Urothelium cell line (cell line): ENCODE measurements at regions not wholly inside any gene's neighbourhood (a gene's known extent, or its start where the extent isn't known, plus 50 kb on each side); places are given as distances from the start of the nearest gene placed in this dataset.
"Not testable (repeated sequence)": the region's sequence is repeated elsewhere in the genome, so short reads cannot be mapped to it uniquely, and the experiment has no call there.

Experiments
- DNase-seq: peaks from one replicate; pipeline ENCODE4 v3.0.0; 2011; ENCODE audit warnings: low spot score, mixed read lengths
- FAIRE-seq: peaks from 2 replicates; lab custom pipeline; 2011; peaks lifted over from hg19 to GRCh38; lab: Jason Lieb, UNC

DNA sequence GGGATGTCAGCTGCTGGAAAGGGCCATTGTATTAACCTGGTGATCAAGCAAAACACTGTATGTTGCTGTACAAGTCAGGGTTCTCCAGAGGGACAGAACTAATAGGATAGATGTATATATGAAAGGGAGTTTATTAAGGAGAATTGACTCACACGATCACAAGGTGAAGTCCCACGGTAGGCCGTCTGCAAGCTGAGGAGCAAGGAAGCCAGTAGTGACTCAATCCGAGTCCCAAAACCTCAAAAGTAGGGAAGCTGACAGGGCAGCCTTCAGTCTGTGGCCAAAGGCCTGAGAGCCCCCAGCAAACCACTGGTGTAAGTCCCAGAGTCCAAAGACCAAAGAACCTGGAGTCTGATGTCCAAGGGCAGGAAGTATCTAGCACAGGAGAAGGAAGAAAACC lies 116.0 kb upstream of the DAP start:
- FAIRE-seq, DNase-seq: not testable (repeated sequence)

DNA sequence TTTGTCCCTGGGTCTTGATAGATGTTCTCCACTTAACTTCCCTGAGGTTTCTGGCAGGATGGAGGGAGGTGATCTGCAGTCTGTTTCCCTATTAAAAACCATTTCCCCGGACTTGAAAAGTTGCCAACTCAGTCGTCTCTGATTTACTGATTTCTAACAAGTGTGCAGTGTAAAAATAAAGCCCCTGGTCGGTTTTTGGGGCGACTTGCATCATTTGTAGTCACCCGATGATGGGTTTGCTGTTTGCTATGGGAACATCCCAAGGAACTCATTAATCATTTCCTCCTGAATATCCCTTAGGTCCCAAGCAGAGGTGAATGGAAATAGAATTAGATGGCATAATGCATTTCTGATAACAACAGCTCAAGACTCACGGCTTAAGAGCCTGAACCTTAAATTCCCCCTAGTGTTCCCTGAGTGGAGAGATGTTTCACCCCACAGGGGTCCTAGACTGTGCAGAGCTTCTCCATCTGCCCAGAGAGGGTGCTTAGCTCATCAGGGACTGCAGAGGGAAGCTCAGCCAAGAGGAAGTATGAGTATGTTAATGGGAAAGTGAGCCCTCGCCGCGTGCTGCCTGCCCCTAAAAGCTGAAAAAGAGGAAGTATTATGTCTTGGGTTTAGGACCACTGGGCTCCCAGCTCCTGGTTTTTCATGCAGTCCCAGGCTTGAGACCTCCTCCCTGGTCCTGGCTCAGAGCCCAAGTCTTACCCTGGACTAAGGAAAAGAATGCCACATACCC lies 115.1 kb upstream of the DAP start:
- DNase-seq: no peak
- no peak for FAIRE-seq

DNA sequence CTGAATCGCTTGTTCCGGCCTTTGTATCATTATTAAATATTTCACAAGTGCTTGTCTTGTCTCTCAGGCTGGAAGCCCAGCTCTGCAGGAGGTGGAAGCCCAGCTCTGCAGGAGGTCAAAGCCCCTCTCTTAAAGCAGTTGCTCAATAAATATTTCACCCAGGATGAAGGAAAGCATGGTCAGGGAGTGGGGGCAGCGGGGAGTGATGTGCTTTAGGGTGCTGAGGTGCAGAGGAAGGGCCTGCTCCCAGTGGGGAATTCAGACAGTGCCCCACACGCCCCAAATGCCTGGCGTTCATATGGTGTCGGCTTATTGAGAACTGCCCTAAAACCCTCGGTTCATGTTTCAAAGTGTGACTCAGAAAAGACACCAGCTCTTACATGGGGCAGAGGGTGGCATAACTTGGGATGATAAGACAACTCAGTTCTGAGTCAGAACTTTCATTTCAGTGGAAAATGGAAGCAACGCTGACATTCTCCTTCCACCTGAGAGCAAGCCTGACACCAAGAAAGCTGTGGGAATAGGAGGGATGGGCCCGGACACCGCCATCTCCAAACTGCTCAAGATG lies 114.3 kb upstream of the DAP start:
- FAIRE-seq (peak; percentile 82), DNase-seq (peak; percentile 58)

DNA sequence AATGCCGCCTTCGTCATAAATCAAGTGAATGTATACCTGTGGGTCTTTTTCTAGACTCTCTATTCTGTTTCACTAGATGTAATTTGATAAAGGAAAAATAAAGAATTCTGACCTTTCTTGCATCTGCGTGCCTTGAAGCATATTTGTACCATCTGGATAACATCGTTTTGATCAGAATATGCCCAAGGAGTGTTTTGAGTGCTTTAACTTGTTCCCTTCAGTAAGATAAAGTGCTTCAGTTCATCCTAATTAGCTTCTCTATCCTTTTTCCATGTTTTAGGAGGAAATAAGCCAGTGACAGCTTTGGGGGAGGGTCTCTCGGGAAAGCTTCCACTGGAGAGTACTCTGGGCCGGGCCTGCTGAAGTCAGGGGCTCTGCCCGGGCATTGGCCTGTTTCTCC lies 113.5 kb upstream of the DAP start:
- no peak for FAIRE-seq
- no peak for DNase-seq

DNA sequence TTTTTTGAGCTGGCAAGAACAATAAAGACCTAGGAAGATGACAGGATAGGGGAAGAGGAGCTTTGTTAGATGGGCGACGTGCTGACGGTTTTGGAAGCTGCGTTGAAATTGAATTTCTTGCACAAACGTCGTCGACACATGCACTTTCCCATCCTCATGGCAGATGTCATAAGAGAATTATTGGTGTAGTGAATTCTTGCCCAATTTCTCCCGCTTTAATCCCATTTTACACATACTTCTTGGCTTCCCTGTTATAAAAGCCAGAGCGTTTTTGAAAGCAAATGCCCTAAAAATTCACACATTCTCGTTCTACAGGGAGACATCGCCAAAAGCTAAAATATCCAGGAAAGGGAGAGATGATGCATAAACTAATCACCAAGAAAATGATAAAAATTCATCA lies 109.8 kb upstream of the DAP start:
- DNase-seq (no peak), FAIRE-seq (no peak)

DNA sequence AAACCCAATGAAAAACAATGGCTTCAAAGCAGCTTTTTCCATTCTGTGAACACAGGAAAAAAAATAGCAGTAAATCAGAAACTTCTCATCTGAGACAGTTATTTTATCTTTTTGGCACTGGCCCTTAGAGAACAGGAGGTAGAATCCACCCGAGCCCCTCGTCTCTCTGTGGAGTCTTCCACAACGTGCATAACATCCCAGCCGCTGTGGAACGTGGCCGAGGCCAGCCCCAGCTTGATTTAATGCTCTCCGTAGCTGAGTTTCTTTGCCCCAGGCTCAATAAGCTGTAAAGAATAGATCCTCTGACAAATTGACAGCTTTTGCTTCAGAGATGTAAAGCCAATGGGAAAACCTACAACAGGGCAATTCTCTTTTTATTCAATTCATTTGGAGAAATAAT lies 107.9 kb upstream of the DAP start:
- DNase-seq (no peak), FAIRE-seq (no peak)

DNA sequence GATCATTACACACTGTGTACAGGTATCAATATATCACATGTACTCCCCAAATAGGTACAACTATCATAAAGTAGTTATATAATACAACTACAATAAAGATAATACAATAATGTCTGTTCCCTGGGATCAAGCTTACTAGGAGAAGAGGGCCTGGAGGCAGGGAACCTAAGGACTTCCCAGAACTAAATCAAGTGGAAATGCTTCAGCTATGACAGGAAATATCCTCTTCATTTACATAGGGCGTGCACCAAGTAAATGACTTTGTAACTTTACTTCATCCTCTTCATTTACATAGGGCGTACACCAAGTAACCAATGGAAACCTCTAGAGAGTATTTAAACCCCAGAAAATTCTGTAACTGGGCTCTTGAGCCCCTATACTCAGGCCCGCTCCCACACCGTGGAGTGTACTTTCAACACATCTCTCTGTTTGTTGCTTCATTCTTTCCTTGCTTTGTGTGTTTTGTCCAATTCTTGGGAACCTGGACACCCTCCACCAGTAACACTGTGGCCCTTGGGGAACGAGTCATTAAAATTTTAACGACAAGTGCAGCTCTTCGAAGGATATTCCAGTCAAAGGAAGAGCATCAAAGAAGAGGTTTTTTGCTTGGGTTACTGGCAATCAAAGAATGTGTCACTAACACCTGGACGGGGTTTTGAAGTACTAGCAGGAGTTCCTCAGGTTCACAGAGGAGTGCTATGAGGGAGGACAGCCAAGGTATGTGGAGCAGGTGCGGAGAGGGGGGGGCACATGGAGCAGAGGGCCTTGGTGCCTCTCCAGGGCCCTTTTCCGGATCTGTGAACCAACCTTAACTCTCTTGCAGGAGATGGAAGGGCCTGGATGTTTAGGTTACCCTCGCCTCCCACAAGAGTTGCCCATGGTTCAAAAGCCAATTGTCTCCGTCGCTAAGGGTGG lies 106.6 kb upstream of the DAP start:
- no peak for FAIRE-seq
- DNase-seq: no peak

DNA sequence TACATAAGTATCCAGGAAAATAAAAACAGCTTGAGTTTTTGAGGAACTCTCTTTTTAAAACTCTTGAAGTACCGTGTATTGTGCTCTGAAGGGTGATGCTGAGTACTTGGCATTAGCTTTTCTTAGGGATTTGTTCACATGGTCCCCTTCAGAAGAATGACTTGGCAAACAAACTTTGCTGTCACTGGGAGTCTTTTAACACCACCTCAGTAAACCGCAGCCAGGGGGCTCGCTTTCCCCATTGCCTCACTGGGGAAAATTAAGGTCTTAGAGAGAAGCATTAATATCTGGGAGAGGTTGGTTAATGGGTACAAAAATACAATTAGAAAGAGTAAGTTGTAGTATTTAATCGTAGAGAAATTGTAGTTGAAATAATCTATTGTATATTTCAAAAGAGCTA lies 105.9 kb upstream of the DAP start:
- DNase-seq: no peak

DNA sequence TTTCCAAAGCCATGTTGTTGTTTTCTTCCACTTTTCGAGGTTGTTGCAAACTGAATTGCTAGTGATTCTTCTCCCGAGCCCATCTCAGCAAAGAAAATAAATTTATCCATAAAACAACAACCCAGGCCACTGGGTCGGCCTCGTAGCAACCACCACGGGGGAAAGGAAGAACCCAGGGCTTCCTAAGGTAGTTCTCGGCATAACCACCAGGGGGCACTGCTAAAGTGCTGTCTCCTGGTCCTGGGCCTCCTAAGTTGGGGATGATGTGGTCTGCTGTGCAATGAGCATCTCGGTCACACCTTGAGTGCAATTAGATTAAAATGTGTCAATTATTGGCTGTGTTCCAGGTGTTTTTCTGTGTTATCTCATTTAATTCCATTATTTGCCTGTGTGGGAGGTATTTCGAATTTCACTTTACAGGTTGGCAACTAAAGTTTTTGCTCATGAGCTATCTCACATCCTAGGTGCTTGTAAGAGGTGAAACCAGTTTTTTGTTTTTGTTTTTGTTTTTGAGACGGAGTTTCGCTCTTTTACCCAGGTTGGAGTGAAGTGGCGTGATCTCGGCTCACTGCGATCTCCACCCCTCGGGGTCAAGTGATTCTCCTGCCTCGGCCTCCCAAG lies 102.8 kb upstream of the DAP start:
- FAIRE-seq: no peak
- DNase-seq: peak; percentile 74

More for the DNA sequence above, 105.9 kb upstream of the DAP start:
- no peak for FAIRE-seq

DNA sequence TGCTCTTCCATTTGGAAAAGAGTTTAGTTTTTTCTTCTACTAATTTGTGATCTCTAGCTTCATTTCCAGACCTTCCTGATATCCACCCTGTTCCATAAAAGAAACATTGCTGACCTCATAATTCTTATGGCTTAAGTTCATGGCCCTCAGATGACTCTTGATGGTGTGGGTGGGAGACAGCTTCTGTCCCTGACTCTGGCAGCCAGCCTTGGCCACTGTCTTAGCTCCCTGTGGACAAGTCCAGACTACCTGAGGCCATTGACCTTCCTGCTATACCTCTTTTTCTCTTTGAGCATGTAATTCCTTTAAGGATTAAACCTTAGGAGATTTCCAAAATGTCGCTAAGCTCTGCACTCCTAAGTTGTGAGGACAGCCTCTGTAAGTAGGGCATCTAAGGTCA lies 101.1 kb upstream of the DAP start:
- FAIRE-seq: no peak
- no peak for DNase-seq

DNA sequence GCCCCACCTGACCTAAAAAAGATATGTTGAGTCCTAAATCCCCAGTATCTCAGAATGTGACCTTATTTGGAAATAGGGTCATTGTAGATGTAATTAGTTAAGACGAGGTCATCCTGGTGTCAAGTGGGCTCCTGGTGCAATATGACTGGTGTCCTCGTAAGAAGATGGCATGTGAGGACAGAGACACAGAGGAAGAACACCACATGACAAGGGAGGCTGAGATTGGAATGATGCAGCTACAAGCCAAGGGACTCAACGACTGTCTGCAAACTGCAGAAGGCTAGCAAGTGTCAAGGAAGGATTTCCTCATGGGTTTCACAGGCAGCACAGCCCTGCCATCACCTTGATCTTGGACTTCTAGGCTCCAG lies 100.4 kb upstream of the DAP start:
- DNase-seq (no peak), FAIRE-seq (no peak)

DNA sequence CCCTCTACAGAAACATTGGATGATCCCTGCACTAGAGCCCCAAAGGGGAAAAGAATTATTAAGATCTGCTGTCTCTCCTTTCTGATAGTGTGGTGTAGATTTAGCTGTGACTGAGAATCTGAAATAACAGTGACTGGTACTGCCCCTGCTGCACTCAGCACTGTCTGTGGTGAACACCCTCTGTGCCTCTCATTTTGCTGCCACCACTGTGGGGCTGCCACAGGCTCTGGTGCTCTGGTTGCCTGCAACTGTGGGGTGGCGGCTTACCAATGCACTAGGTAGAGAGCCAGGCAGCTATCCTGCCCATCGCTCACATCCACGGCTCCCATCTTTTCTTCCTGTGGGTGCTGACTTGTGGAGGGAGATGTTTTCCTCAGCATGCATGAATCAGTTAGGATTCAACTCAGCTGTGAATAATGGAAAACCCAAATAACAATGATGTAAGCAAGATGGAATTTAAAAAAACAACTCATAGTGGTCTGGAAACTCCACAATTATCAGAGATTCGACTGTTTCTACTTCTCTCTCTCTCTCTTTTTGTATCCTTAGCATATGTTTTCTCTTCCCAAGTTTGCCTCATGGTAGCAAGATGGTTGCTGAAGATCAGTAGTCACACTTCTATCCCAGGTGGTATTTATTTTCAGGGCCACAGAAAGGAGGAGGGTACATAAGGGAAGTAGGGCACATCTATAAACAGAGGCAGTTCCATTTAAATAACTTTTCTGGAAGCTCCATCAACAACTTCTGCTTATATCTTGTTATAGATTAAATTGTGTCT lies 99.8 kb upstream of the DAP start:
- DNase-seq (peak; percentile 50), FAIRE-seq (peak; percentile 20)

DNA sequence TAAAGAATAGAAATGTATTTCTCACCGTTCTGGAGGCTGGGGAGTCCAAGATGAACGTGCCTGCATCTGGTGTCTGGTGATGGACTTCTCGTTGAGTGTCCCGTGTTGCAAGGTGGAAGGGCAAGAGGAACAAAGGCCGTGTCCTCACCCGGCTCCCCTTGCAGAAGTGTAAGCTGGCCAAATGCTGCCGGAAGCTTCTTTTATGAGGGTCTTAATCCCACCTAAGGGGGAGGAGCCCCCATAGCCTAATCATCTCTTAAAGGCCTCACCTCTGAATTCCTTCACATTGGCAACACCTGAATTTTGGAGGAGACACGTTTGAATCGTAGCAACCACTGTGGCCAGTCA lies 99.1 kb upstream of the DAP start:
- no peak for FAIRE-seq
- DNase-seq: no peak

DNA sequence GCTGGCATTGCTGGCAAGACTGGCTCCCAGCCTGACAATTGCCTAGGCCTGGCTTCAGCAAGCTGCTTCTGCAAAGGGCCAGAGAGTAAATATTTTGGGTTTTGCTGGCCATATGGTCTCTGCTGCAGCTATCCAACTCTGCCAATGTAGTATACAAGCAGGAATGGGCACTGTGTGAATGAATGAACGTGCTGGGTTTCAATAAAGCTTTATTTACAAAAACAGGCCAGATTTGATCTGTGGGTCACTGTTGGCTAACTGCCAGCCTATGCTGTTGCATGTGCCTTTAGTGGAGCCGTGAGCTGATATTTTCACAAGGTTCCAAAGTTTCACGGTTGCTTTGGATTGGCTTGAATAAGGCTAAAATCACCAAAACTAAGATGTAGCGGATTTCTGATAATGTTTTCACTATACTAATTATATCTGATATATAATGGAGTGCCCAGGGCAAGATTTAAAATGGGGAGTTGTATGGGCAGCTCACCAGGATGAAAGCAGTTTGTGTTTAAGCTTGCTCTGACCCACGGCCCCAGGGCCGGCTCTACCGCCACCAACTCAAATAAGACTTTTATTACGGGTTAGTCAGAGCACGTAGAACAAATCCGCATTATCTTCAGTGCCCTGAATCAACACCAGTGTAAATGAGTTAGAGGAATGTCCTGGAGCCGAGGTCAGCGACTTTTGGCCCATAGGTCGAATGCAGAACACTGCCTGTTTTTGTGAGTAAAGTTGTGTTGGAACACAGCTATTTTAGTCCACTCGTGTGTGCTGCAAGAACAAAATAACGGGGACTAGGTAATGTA lies 98.6 kb upstream of the DAP start:
- DNase-seq (no peak), FAIRE-seq (no peak)

DNA sequence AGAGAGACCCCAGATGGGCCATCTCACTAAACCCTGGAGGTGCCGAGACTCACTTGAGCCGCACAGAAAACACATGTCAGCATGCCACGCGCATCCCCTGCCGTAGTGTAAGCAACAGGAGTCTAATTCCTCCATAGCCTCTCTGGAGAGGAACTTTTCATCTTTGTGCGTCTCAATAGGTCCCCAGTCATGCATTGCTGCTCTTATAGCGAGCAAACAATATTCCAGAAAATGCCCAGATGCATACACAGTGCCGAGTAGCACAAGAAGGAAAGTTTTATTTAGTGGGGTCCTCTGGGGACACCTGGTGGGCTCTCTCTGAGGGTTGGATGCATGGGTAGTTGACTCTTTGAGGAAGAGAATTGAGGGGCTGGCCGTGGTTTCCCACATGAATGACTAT lies 97.9 kb upstream of the DAP start:
- DNase-seq (no peak), FAIRE-seq (no peak)

DNA sequence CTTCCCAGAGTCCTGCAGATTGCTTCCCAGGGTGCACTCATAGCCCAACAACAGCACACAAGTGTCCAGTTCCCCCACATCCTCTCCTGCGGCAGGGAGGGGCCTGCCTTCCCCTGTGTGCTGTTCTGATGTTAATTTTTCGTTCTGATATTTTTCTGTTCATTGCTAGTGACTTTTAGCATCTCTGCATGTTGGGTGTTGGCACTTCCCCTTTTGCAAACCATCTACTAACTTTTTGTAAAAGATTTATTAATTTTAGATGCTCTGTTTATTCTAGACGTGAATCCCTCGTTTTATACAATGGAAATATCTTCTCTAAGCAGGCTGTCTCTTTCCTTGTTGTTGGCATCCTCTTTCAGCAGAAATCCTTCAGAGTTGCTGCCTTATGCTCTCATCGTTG lies 97.3 kb upstream of the DAP start:
- FAIRE-seq: peak; percentile 5
- no peak for DNase-seq

DNA sequence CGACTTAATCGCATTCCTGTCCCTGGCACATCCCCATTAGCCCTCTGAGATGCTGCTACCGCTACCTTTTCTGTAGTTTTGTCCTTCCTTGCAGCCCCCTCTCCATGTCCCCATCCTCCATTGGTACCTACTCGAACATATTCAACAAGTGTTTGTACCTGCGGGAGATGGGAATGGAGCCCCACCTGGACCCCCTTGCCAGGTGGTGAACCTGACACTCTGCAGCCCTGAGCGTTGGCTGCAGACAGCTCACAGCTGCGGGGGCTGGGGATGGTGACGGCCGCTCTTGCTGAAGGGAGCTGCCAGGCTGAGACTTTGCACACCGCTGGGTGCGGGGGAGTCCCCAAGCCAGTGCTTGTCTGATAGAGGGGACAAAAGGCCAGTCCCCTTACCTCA lies 96.3 kb upstream of the DAP start:
- DNase-seq: no peak
- no peak for FAIRE-seq

DNA sequence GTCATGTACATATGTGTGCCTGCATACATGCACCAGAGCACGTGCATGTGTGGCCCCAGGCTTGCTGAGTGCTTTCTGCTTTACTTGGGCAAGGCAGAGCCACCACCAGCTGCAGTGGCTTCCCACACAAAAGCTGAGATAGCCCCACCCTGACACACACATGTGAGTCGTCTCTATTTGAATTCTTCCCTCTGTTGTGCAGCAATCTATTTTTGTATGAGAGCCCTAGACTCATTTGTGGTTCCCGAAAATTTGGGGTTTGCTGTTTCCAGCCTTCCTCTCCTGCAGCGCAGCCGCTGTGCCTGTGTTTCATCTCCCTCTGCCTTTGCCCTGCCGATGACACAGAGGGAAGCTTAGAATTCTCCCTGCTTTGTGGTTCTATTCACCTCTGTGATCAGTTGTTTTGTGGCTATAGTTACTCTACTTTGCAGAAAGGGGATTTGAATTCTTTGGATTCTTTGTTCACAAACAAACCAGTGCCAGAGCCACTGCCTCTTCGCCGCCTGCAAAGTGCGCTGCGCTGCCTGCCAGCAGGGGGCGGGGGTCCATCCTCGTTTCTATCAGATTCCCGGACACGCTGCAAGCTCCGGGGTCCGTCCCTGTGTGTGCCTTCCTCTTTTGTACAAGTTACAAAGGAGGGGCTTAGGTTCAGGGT lies 95.8 kb upstream of the DAP start:
- peak; percentile 58 for FAIRE-seq
- DNase-seq: peak; percentile 89

DNA sequence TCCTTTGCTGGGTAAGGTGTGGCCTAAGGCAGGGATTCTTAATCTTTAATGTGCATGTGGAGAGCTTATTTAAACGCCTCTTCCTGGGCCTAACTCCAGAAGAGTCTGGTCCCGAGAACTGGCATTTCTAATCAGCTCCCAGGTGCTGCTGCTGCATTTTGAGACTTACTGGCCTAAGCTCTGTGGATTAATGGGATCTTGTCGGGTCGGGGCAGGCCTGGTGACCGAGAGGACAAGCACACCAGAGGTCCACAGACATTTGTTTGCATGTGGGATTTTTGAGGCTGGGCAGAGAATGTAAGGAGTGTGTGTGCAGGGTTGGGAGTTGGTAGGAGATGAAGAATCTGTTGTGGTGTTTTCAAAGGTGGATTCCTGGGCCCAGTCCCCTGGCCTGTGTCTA lies 95.0 kb upstream of the DAP start:
- no peak for FAIRE-seq
- no peak for DNase-seq
